ENCODE measurements at regions not wholly inside any gene's neighbourhood (a gene's known extent, or its start where the extent isn't known, plus 50 kb on each side); places are given as distances from the start of the nearest gene placed in this dataset.

GRCh38 chr4:54992266-54992665, 133.1 kb downstream of the KDR start:
- H3K4me1 ChIP-seq (ENCODE audit: control insufficient read depth in 2 of 3, insufficient read depth in 2 of 3, low read depth in 1 of 3, low read length in 3 of 3), result no peaks in the 10 kb centered on the region
- intact Hi-C loops (cut with DNase I), result no loop called here
- peaks cover 0 to 9% (median 5%) of the 10 kb centered on the region in 3 donors for H3K9me3 ChIP-seq (ENCODE audit: control insufficient read depth in 2 of 3, insufficient read depth in 1 of 3, low read length in 3 of 3)
- no peak for TF ChIP-seq CTCF (IDR thresholded peaks at IDR 0.05; ENCODE audit: borderline replicate concordance, extremely low read depth, insufficient read depth)
- DNase-seq (no peak), FAIRE-seq (no peak)
- H3K4me3 ChIP-seq (ENCODE audit: low read length in 3 of 3), result no peak overlapping the region
- H3K27me3 ChIP-seq (ENCODE audit: control insufficient read depth, insufficient read depth, low read length), result no peaks in the 10 kb centered on the region
- no peaks in the 10 kb centered on the region for H3K36me3 ChIP-seq (ENCODE audit: control insufficient read depth in 2 of 3, insufficient read depth in 3 of 3, low read length in 3 of 3)
- H3K9ac ChIP-seq (ENCODE audit: low read length in 3 of 3), result no peak overlapping the region
- no peak overlapping the region for H3K27ac ChIP-seq (ENCODE audit: low read depth in 2 of 2, low read length in 2 of 2)

GRCh38 chr4:54988655-54989054, 136.7 kb downstream of the KDR start:
- Histone ChIP-seq H3K4me3 (ENCODE audit: low read length in 3 of 3) (no peak overlapping the region), H3K27ac (ENCODE audit: low read depth in 2 of 2, low read length in 2 of 2) (no peak overlapping the region), H3K36me3 (ENCODE audit: control insufficient read depth in 2 of 3, insufficient read depth in 3 of 3, low read length in 3 of 3) (no peaks in the 10 kb centered on the region), H3K9me3 (ENCODE audit: control insufficient read depth in 2 of 3, insufficient read depth in 1 of 3, low read length in 3 of 3) (peaks cover 0 to 11% (median 5%) of the 10 kb centered on the region in 3 donors), H3K4me1 (ENCODE audit: control insufficient read depth in 2 of 3, insufficient read depth in 2 of 3, low read depth in 1 of 3, low read length in 3 of 3) (no peaks in the 10 kb centered on the region), H3K9ac (ENCODE audit: low read length in 3 of 3) (no peak overlapping the region), H3K27me3 (ENCODE audit: control insufficient read depth, insufficient read depth, low read length) (no peaks in the 10 kb centered on the region)
- intact Hi-C loops (cut with DNase I), result no loop called here
- DNase-seq (no peak), FAIRE-seq (no peak)
- no peak for TF ChIP-seq CTCF (IDR thresholded peaks at IDR 0.05; ENCODE audit: borderline replicate concordance, extremely low read depth, insufficient read depth)

GRCh38 chr4:54986095-54986846, 139.1 kb downstream of the KDR start:
- DNase-seq, result no peak
- FAIRE-seq, result no peak
- TF ChIP-seq CTCF (IDR thresholded peaks at IDR 0.05; ENCODE audit: borderline replicate concordance, extremely low read depth, insufficient read depth), result no peak
- no peak overlapping the region for H3K9ac ChIP-seq (ENCODE audit: low read length in 3 of 3)
- H3K4me1 ChIP-seq (ENCODE audit: control insufficient read depth in 2 of 3, insufficient read depth in 2 of 3, low read depth in 1 of 3, low read length in 3 of 3), result no peaks in the 10 kb centered on the region
- intact Hi-C loops (cut with DNase I), result no loop called here
- H3K27me3 ChIP-seq (ENCODE audit: control insufficient read depth, insufficient read depth, low read length), result no peaks in the 10 kb centered on the region
- no peak overlapping the region for H3K27ac ChIP-seq (ENCODE audit: low read depth in 2 of 2, low read length in 2 of 2)
- no peak overlapping the region for H3K4me3 ChIP-seq (ENCODE audit: low read length in 3 of 3)
- peaks cover 0 to 11% (median 5%) of the 10 kb centered on the region in 3 donors for H3K9me3 ChIP-seq (ENCODE audit: control insufficient read depth in 2 of 3, insufficient read depth in 1 of 3, low read length in 3 of 3)
- no peaks in the 10 kb centered on the region for H3K36me3 ChIP-seq (ENCODE audit: control insufficient read depth in 2 of 3, insufficient read depth in 3 of 3, low read length in 3 of 3)
